ENCODE measurements at regions not wholly inside any gene's neighbourhood (a gene's known extent, or its start where the extent isn't known, plus 50 kb on each side); places are given as distances from the start of the nearest gene placed in this dataset.
A peak's percentile ranks its signal among the peaks of the same experiment; 100 is the strongest.
"Not testable (repeated sequence)": the region's sequence is repeated elsewhere in the genome, so short reads cannot be mapped to it uniquely, and the experiment has no call there.

- H3K27me3 ChIP-seq (ENCODE audit: insufficient read depth, insufficient read length): no peaks in the 10 kb centered on the region
- H3K9ac ChIP-seq (ENCODE audit: insufficient read length, low read depth): no peak overlapping the region
- H3K36me3 ChIP-seq (ENCODE audit: insufficient read depth, insufficient read length, low read length): no peaks in the 10 kb centered on the region
- TF ChIP-seq ZNF274 (IDR thresholded peaks at IDR 0.05; ENCODE audit: low read depth, low read length): no peak
- TF ChIP-seq SUZ12 (IDR thresholded peaks at IDR 0.05; ENCODE audit: extremely low read depth, insufficient read depth, insufficient read length): no peak
- no peak for TF ChIP-seq YY1 (IDR thresholded peaks at IDR 0.05; ENCODE audit: insufficient read depth, insufficient read length)
- no peaks in the 10 kb centered on the region for H3K9me3 ChIP-seq (ENCODE audit: insufficient read depth, low read length)
- peaks cover 3% of the 10 kb centered on the region for H3K4me1 ChIP-seq (ENCODE audit: insufficient read depth, insufficient read length)
- DNase-seq (ENCODE audit: low read depth, low spot score): no peak
- no peak overlapping the region for H3K4me3 ChIP-seq (ENCODE audit: insufficient read length, low read depth)
Measured at GRCh38 chr1:157460381-157460780, 91.9 kb downstream of the FCRL5 start.

- H3K9me3 ChIP-seq (ENCODE audit: insufficient read depth, low read length): no peaks in the 10 kb centered on the region
- TF ChIP-seq ZNF274 (IDR thresholded peaks at IDR 0.05; ENCODE audit: low read depth, low read length): no peak
- TF ChIP-seq SUZ12 (IDR thresholded peaks at IDR 0.05; ENCODE audit: extremely low read depth, insufficient read depth, insufficient read length): no peak
- no peak for TF ChIP-seq YY1 (IDR thresholded peaks at IDR 0.05; ENCODE audit: insufficient read depth, insufficient read length)
- no peak for DNase-seq (ENCODE audit: low read depth, low spot score)
- no peaks in the 10 kb centered on the region for H3K36me3 ChIP-seq (ENCODE audit: insufficient read depth, insufficient read length, low read length)
- H3K9ac ChIP-seq (ENCODE audit: insufficient read length, low read depth): no peak overlapping the region
- no peak overlapping the region for H3K4me3 ChIP-seq (ENCODE audit: insufficient read length, low read depth)
- H3K27me3 ChIP-seq (ENCODE audit: insufficient read depth, insufficient read length): no peaks in the 10 kb centered on the region
- H3K4me1 ChIP-seq (ENCODE audit: insufficient read depth, insufficient read length): peaks cover 3% of the 10 kb centered on the region
Measured at GRCh38 chr1:157457279-157457678, 95.0 kb downstream of the FCRL5 start.

GRCh38 chr1:157455318-157455717, 97.0 kb downstream of the FCRL5 start:
- peak; percentile 40 for DNase-seq (ENCODE audit: low read depth, low spot score)
- Histone ChIP-seq H3K27me3 (ENCODE audit: insufficient read depth, insufficient read length) (no peaks in the 10 kb centered on the region), H3K4me1 (ENCODE audit: insufficient read depth, insufficient read length) (peaks cover 3% of the 10 kb centered on the region), H3K9me3 (ENCODE audit: insufficient read depth, low read length) (no peaks in the 10 kb centered on the region), H3K9ac (ENCODE audit: insufficient read length, low read depth) (no peak overlapping the region), H3K36me3 (ENCODE audit: insufficient read depth, insufficient read length, low read length) (no peaks in the 10 kb centered on the region), H3K4me3 (ENCODE audit: insufficient read length, low read depth) (no peak overlapping the region)
- no peak for TF ChIP-seq ZNF274 (IDR thresholded peaks at IDR 0.05; ENCODE audit: low read depth, low read length)
- TF ChIP-seq SUZ12 (IDR thresholded peaks at IDR 0.05; ENCODE audit: extremely low read depth, insufficient read depth, insufficient read length): no peak
- no peak for TF ChIP-seq YY1 (IDR thresholded peaks at IDR 0.05; ENCODE audit: insufficient read depth, insufficient read length)

- Histone ChIP-seq H3K36me3 (ENCODE audit: insufficient read depth, insufficient read length, low read length) (no peaks in the 10 kb centered on the region), H3K9me3 (ENCODE audit: insufficient read depth, low read length) (peaks cover 9% of the 10 kb centered on the region; the same call in 1 of the 2 replicates), H3K4me1 (ENCODE audit: insufficient read depth, insufficient read length) (no peaks in the 10 kb centered on the region), H3K27me3 (ENCODE audit: insufficient read depth, insufficient read length) (no peaks in the 10 kb centered on the region), H3K4me3 (ENCODE audit: insufficient read length, low read depth) (no peak overlapping the region), H3K9ac (ENCODE audit: insufficient read length, low read depth) (no peak overlapping the region)
- DNase-seq (ENCODE audit: low read depth, low spot score): no peak
- TF ChIP-seq YY1 (IDR thresholded peaks at IDR 0.05; ENCODE audit: insufficient read depth, insufficient read length) (no peak), ZNF274 (IDR thresholded peaks at IDR 0.05; ENCODE audit: low read depth, low read length) (no peak), SUZ12 (IDR thresholded peaks at IDR 0.05; ENCODE audit: extremely low read depth, insufficient read depth, insufficient read length) (no peak)
Measured at GRCh38 chr1:157450106-157450505, 102.2 kb downstream of the FCRL5 start.

GRCh38 chr1:157448636-157449035, 103.7 kb downstream of the FCRL5 start:
- Histone ChIP-seq H3K4me3 (ENCODE audit: insufficient read length, low read depth) (no peak overlapping the region), H3K36me3 (ENCODE audit: insufficient read depth, insufficient read length, low read length) (no peaks in the 10 kb centered on the region), H3K9ac (ENCODE audit: insufficient read length, low read depth) (no peak overlapping the region), H3K9me3 (ENCODE audit: insufficient read depth, low read length) (peaks cover 9% of the 10 kb centered on the region; the same call in 1 of the 2 replicates), H3K27me3 (ENCODE audit: insufficient read depth, insufficient read length) (no peaks in the 10 kb centered on the region), H3K4me1 (ENCODE audit: insufficient read depth, insufficient read length) (no peaks in the 10 kb centered on the region)
- TF ChIP-seq YY1 (IDR thresholded peaks at IDR 0.05; ENCODE audit: insufficient read depth, insufficient read length) (no peak), SUZ12 (IDR thresholded peaks at IDR 0.05; ENCODE audit: extremely low read depth, insufficient read depth, insufficient read length) (no peak), ZNF274 (IDR thresholded peaks at IDR 0.05; ENCODE audit: low read depth, low read length) (no peak)
- no peak for DNase-seq (ENCODE audit: low read depth, low spot score)

GRCh38 chr1:157446356-157446755, 106.0 kb downstream of the FCRL5 start:
- not testable (repeated sequence) for H3K36me3 ChIP-seq (ENCODE audit: insufficient read depth, insufficient read length, low read length); H3K9me3 ChIP-seq (ENCODE audit: insufficient read depth, low read length); H3K27me3 ChIP-seq (ENCODE audit: insufficient read depth, insufficient read length); H3K4me3 ChIP-seq (ENCODE audit: insufficient read length, low read depth); H3K9ac ChIP-seq (ENCODE audit: insufficient read length, low read depth); DNase-seq (ENCODE audit: low read depth, low spot score); H3K4me1 ChIP-seq (ENCODE audit: insufficient read depth, insufficient read length)

- not testable (repeated sequence) for H3K9ac ChIP-seq (ENCODE audit: insufficient read length, low read depth); H3K4me1 ChIP-seq (ENCODE audit: insufficient read depth, insufficient read length); H3K36me3 ChIP-seq (ENCODE audit: insufficient read depth, insufficient read length, low read length); DNase-seq (ENCODE audit: low read depth, low spot score); H3K9me3 ChIP-seq (ENCODE audit: insufficient read depth, low read length); H3K27me3 ChIP-seq (ENCODE audit: insufficient read depth, insufficient read length); H3K4me3 ChIP-seq (ENCODE audit: insufficient read length, low read depth)
Measured at GRCh38 chr1:157445616-157446140, 106.6 kb downstream of the FCRL5 start.

- peaks cover 24% of the 10 kb centered on the region; the same call in 1 of the 2 replicates for H3K9me3 ChIP-seq (ENCODE audit: insufficient read depth, low read length)
- H3K4me3 ChIP-seq (ENCODE audit: insufficient read length, low read depth): no peak overlapping the region
- H3K27me3 ChIP-seq (ENCODE audit: insufficient read depth, insufficient read length): no peaks in the 10 kb centered on the region
- H3K9ac ChIP-seq (ENCODE audit: insufficient read length, low read depth): no peak overlapping the region
- DNase-seq (ENCODE audit: low read depth, low spot score): no peak
- TF ChIP-seq ZNF274 (IDR thresholded peaks at IDR 0.05; ENCODE audit: low read depth, low read length) (no peak), SUZ12 (IDR thresholded peaks at IDR 0.05; ENCODE audit: extremely low read depth, insufficient read depth, insufficient read length) (no peak), YY1 (IDR thresholded peaks at IDR 0.05; ENCODE audit: insufficient read depth, insufficient read length) (no peak)
- H3K36me3 ChIP-seq (ENCODE audit: insufficient read depth, insufficient read length, low read length): no peaks in the 10 kb centered on the region
- peaks cover 2% of the 10 kb centered on the region for H3K4me1 ChIP-seq (ENCODE audit: insufficient read depth, insufficient read length)
Measured at GRCh38 chr1:157442065-157442464, 110.2 kb downstream of the FCRL5 start.
